OCI-LY1 (cell line): ENCODE measurements at regions not wholly inside any gene's neighbourhood (a gene's known extent, or its start where the extent isn't known, plus 50 kb on each side); places are given as distances from the start of the nearest gene placed in this dataset.

Experiments
- CTCF ChIP-seq: fragments of 200-600 bp; sonication (generic), shearing (Covaris generic); IDR thresholded peaks from 2 replicates; pipeline ENCODE4 v1.5.1; 2017; ENCODE audit warnings: mild to moderate bottlenecking, antibody characterized with exemption, low read length, moderate library complexity, mixed read lengths
- EZH2 ChIP-seq: fragments of 200-600 bp; sonication (generic), shearing (Covaris generic); IDR thresholded peaks from 2 replicates; pipeline ENCODE4 v1.8.0; 2017; ENCODE audit warnings: borderline replicate concordance, mixed run types, mild to moderate bottlenecking, antibody characterized with exemption, low read length, moderate library complexity, mixed read lengths

GRCh38 chr3:170727754-170728153, 141.9 kb upstream of the SLC7A14 start:
- TF ChIP-seq CTCF: no peak
- TF ChIP-seq EZH2: no peak
